Gastrocnemius medialis (tissue), 4 donors: ENCODE measurements at regions not wholly inside any gene's neighbourhood (a gene's known extent, or its start where the extent isn't known, plus 50 kb on each side); places are given as distances from the start of the nearest gene placed in this dataset.

Experiments used
- CTCF ChIP-seq, 5 experiments: fragments of 450-650 bp in 3 of 5; fragments of 200-600 bp in 2 of 5; sonication (generic) in 2 of 5; IDR thresholded peaks in 4 of 5; conservative IDR thresholded peaks in 1 of 5; 1 replicate in 4 of 5; 2 replicates in 1 of 5; pipeline ENCODE4 v1.5.1; 2016 to 2019; ENCODE audit warnings: antibody characterized with exemption in 5 of 5, mild to moderate bottlenecking in 3 of 5, moderate library complexity in 3 of 5
- POLR2A ChIP-seq, 2 donors: fragments of 450-650 bp; IDR thresholded peaks; one replicate each; pipeline ENCODE4 v1.6.1; 2017; ENCODE audit warnings: antibody characterized with exemption in 2 of 2, mild to moderate bottlenecking in 2 of 2, moderate library complexity in 2 of 2

GRCh38 chr6:159434410-159434809 lies 258.6 kb downstream of the SOD2 start:
- TF ChIP-seq POLR2A (IDR thresholded peaks at IDR 0.05), result no peak
- no peak for TF ChIP-seq CTCF (IDR thresholded peaks at IDR 0.05 in 4 of 5, conservative IDR thresholded peaks at IDR 0.05 in 1 of 5)
